Keratinocyte (primary cell): ENCODE measurements at regions not wholly inside any gene's neighbourhood (a gene's known extent, or its start where the extent isn't known, plus 50 kb on each side); places are given as distances from the start of the nearest gene placed in this dataset.

Experiments
- DNase-seq: peaks from one replicate; pipeline ENCODE4 v3.0.0-alpha.2; 2011; ENCODE audit warnings: low read depth, missing footprints, low spot score
- FAIRE-seq: peaks from 2 replicates; lab custom pipeline; 2011; peaks lifted over from hg19 to GRCh38; lab: Jason Lieb, UNC
- H2AFZ ChIP-seq: 2 replicates; pipeline ENCODE4 v1.6.0; 2012; ENCODE audit warnings: low read length, control low read depth, inconsistent platforms; ENCODE audit not compliant: control insufficient read depth
- H3K27ac ChIP-seq: 2 replicates; pipeline ENCODE4 v1.5.1; 2011; ENCODE audit warnings: low read length; ENCODE audit not compliant: control insufficient read depth, insufficient read depth
- H3K27me3 ChIP-seq: 3 replicates; pipeline ENCODE4 v1.6.0; 2011; ENCODE audit warnings: low read length; ENCODE audit not compliant: control insufficient read depth, insufficient read depth; ENCODE audit errors: extremely low read depth
- H3K36me3 ChIP-seq, 2 experiments: 2 replicates in 1 of 2; 3 replicates in 1 of 2; pipeline ENCODE4 v1.5.1; 2011; ENCODE audit warnings: low read length in 2 of 2, mild to moderate bottlenecking in 1 of 2; ENCODE audit not compliant: control insufficient read depth in 2 of 2, insufficient read depth in 2 of 2; ENCODE audit errors: extremely low read depth in 1 of 2
- H3K4me1 ChIP-seq: 3 replicates; pipeline ENCODE4 v1.5.1; 2011; ENCODE audit warnings: low read length; ENCODE audit not compliant: control insufficient read depth, insufficient read depth; ENCODE audit errors: extremely low read depth
- H3K4me2 ChIP-seq: 3 replicates; pipeline ENCODE4 v1.6.0; 2011; ENCODE audit warnings: low read depth, low read length; ENCODE audit not compliant: control insufficient read depth, insufficient read depth; ENCODE audit errors: extremely low read depth
- H3K4me3 ChIP-seq, 3 experiments: fragments of 200-600 bp in 1 of 3; sonication (generic) in 1 of 3; 2 replicates in 2 of 3; 3 replicates in 1 of 3; pipeline ENCODE4 v1.5.1; 2011 to 2016; ENCODE audit warnings: low read length in 3 of 3, mild to moderate bottlenecking in 3 of 3, control low read depth in 2 of 3, inconsistent platforms in 1 of 3, low read depth in 1 of 3, mixed read lengths in 1 of 3, mixed run types in 1 of 3, moderate library complexity in 1 of 3; ENCODE audit not compliant: control insufficient read depth in 2 of 3, insufficient read depth in 2 of 3; ENCODE audit errors: extremely low read depth in 1 of 3
- H3K79me2 ChIP-seq: 2 replicates; pipeline ENCODE4 v1.6.0; 2012; ENCODE audit warnings: low read length; ENCODE audit not compliant: control insufficient read depth, insufficient read depth
- H3K9ac ChIP-seq: 3 replicates; pipeline ENCODE4 v1.6.0; 2011; ENCODE audit warnings: low read length; ENCODE audit not compliant: control insufficient read depth, insufficient read depth; ENCODE audit errors: extremely low read depth
- H3K9me1 ChIP-seq: 3 replicates; pipeline ENCODE4 v1.6.0; 2011; ENCODE audit warnings: low read length; ENCODE audit not compliant: control insufficient read depth, insufficient read depth; ENCODE audit errors: extremely low read depth
- H3K9me3 ChIP-seq: 2 replicates; pipeline ENCODE4 v1.5.1; 2012; ENCODE audit warnings: low read depth, low read length; ENCODE audit not compliant: control insufficient read depth
- H4K20me1 ChIP-seq: 3 replicates; pipeline ENCODE4 v1.6.0; 2011; ENCODE audit warnings: low read length; ENCODE audit not compliant: control insufficient read depth, insufficient read depth; ENCODE audit errors: extremely low read depth
- EZH2 ChIP-seq: IDR thresholded peaks from one replicate; pipeline ENCODE4 v1.6.1; 2012; ENCODE audit warnings: inconsistent platforms, mild to moderate bottlenecking, low read length, moderate library complexity
- dilution Hi-C: fragments of 300-500 bp; cut with MboI; formaldehyde crosslinking; loops from one replicate; pipeline ENCODE4 v1.7.0; 2020; ENCODE audit warnings: low sequenced_read_pairs; ENCODE audit not compliant: extremely low pct_ligation_motif_present
- TF ChIP-seq, protein P1 (sequence below), 3 experiments: IDR thresholded peaks in 1 of 3; conservative IDR thresholded peaks in 1 of 3; optimal IDR thresholded peaks in 1 of 3; 2 replicates in 2 of 3; 3 replicates in 1 of 3; pipeline versions ENCODE3 to v1.5.1; 2011; ENCODE audit warnings: low read length in 3 of 3, mild to moderate bottlenecking in 3 of 3, moderate library complexity in 2 of 3, control low read depth in 1 of 3, inconsistent platforms in 1 of 3; ENCODE audit not compliant: insufficient read depth in 2 of 3; ENCODE audit errors: extremely low read depth in 1 of 3

DNA sequence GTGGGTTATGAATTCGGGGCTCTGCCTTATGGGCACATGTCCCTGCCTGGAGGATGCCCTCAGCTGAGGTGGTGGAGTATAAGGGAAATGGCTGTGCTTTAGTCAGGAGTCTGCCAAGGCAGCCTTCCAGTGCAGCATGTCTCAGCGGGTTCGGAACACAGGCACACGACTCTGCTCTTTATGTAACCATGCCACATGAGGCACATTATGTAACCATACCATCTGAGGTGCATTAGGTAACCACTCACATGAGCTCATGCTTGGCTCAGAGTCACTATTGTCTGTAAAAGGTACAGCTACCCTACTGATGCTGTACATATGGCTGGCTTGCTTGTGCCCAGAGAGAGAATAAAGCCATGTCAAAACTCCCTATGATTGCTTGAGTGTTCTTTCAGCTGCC, 723.6 kb downstream of the TRAM1L1 start:
- no peak overlapping the region for H3K4me3 ChIP-seq
- H3K27ac ChIP-seq = no peak overlapping the region
- no peaks in the 10 kb centered on the region for H3K36me3 ChIP-seq
- H3K4me2 ChIP-seq = no peak overlapping the region
- peak overlapping the region; percentile 24 for H2AFZ ChIP-seq
- no peaks in the 10 kb centered on the region for H4K20me1 ChIP-seq
- H3K4me1 ChIP-seq = peaks cover 3% of the 10 kb centered on the region
- DNase-seq (no peak), FAIRE-seq (peak; percentile 88)
- H3K9ac ChIP-seq = no peak overlapping the region
- no peaks in the 10 kb centered on the region for H3K9me3 ChIP-seq
- H3K9me1 ChIP-seq = no peaks in the 10 kb centered on the region
- TF ChIP-seq, protein P1, sequence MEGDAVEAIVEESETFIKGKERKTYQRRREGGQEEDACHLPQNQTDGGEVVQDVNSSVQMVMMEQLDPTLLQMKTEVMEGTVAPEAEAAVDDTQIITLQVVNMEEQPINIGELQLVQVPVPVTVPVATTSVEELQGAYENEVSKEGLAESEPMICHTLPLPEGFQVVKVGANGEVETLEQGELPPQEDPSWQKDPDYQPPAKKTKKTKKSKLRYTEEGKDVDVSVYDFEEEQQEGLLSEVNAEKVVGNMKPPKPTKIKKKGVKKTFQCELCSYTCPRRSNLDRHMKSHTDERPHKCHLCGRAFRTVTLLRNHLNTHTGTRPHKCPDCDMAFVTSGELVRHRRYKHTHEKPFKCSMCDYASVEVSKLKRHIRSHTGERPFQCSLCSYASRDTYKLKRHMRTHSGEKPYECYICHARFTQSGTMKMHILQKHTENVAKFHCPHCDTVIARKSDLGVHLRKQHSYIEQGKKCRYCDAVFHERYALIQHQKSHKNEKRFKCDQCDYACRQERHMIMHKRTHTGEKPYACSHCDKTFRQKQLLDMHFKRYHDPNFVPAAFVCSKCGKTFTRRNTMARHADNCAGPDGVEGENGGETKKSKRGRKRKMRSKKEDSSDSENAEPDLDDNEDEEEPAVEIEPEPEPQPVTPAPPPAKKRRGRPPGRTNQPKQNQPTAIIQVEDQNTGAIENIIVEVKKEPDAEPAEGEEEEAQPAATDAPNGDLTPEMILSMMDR (optimal IDR thresholded peaks at IDR 0.05 in 1 of 3, IDR thresholded peaks at IDR 0.05 in 1 of 3, conservative IDR thresholded peaks at IDR 0.05 in 1 of 3; ENCODE audit: extremely low read depth in 1 of 3, insufficient read depth in 2 of 3, low read length in 3 of 3) = no peak
- TF ChIP-seq EZH2 = no peak
- no peaks in the 10 kb centered on the region for H3K79me2 ChIP-seq
- H3K27me3 ChIP-seq = no peaks in the 10 kb centered on the region
- dilution Hi-C loops = no loop called here

DNA sequence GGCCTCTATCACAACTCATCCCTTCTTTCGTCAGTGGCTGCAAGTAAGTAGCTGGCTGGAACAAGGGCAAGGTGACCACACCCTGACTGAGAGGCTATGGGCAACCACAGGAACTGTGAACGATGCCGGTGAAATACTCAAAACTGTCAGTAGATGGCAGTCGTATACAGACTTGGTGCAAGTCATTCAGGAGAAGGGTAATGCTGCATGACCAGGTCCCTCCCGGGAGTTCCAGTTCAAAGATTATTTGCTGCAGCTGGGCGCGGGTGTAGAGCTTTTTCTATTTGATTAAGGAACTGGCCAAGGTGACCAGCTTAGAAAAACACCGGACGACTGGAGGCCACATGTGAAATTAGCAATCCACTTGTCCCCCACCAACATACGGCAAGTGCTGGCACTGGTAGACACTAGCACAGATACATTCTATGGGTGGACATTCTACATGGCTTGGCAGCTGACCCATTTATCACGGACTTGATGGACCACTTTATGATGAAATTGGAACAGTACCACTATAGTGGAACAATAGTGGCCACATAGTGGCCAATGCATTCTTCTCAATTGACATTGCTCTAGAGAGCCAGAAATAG, 726.6 kb downstream of the TRAM1L1 start:
- peak; percentile 78 for DNase-seq
- TF ChIP-seq, protein P1 (optimal IDR thresholded peaks at IDR 0.05 in 1 of 3, IDR thresholded peaks at IDR 0.05 in 1 of 3, conservative IDR thresholded peaks at IDR 0.05 in 1 of 3; ENCODE audit: extremely low read depth in 1 of 3, insufficient read depth in 2 of 3, low read length in 3 of 3) = peak; percentile 58 to 82 (median 81)
- TF ChIP-seq EZH2 = no peak
- Histone ChIP-seq H3K9me3 (no peaks in the 10 kb centered on the region), H3K4me3 (no peak overlapping the region), H3K4me1 (peaks cover 3% of the 10 kb centered on the region), H3K27me3 (no peaks in the 10 kb centered on the region), H3K9me1 (no peaks in the 10 kb centered on the region), H4K20me1 (no peaks in the 10 kb centered on the region), H2AFZ (no peak overlapping the region), H3K9ac (no peak overlapping the region), H3K79me2 (no peaks in the 10 kb centered on the region), H3K36me3 (no peaks in the 10 kb centered on the region), H3K4me2 (no peak overlapping the region), H3K27ac (no peak overlapping the region)
- dilution Hi-C loops = no loop called here
- peak; percentile 87 for FAIRE-seq
